ENCODE measurements at regions not wholly inside any gene's neighbourhood (a gene's known extent, or its start where the extent isn't known, plus 50 kb on each side); places are given as distances from the start of the nearest gene placed in this dataset.

DNA sequence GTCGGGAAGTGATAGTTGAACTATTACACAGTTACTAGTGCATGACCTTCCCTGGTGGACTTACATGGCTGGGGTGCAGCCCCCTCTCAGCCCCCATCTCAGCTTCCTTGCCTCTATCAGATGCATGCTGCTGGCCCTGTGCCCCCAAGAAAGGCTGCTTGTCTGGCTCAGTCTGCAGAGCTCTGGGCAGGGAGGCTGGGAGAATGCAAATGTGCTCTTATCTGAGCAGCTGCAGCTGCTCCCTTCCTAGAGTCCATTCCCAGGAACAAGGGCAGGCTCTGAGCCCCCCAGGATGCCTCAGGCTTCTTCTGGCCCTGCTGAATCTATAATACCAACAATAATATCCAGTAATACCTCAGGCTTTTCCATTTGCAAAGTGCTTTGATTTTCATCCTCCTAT is 218.1 kb upstream of the SRRM4 start:
- TF ChIP-seq, protein P1, sequence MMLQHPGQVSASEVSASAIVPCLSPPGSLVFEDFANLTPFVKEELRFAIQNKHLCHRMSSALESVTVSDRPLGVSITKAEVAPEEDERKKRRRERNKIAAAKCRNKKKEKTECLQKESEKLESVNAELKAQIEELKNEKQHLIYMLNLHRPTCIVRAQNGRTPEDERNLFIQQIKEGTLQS (IDR thresholded peaks at IDR 0.05): no peak
- TF ChIP-seq JUND (IDR thresholded peaks at IDR 0.05): no peak
- TF ChIP-seq, protein P2, sequence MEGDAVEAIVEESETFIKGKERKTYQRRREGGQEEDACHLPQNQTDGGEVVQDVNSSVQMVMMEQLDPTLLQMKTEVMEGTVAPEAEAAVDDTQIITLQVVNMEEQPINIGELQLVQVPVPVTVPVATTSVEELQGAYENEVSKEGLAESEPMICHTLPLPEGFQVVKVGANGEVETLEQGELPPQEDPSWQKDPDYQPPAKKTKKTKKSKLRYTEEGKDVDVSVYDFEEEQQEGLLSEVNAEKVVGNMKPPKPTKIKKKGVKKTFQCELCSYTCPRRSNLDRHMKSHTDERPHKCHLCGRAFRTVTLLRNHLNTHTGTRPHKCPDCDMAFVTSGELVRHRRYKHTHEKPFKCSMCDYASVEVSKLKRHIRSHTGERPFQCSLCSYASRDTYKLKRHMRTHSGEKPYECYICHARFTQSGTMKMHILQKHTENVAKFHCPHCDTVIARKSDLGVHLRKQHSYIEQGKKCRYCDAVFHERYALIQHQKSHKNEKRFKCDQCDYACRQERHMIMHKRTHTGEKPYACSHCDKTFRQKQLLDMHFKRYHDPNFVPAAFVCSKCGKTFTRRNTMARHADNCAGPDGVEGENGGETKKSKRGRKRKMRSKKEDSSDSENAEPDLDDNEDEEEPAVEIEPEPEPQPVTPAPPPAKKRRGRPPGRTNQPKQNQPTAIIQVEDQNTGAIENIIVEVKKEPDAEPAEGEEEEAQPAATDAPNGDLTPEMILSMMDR (IDR thresholded peaks at IDR 0.05 in 2 of 3, conservative IDR thresholded peaks at IDR 0.05 in 1 of 3; ENCODE audit: borderline replicate concordance in 1 of 3, insufficient read depth in 1 of 3, low read depth in 2 of 3, low read length in 2 of 3): no peak
- no peak for TF ChIP-seq ZNF274 (IDR thresholded peaks at IDR 0.05; ENCODE audit: low read depth, low read length)
- TF ChIP-seq EZH2phosphoT487 (IDR thresholded peaks at IDR 0.05; ENCODE audit: borderline replicate concordance): no peak
- no peak for TF ChIP-seq SP1 (IDR thresholded peaks at IDR 0.05; ENCODE audit: low read depth)
- TF ChIP-seq CBX3 (IDR thresholded peaks at IDR 0.05; ENCODE audit: low read depth): no peak
- no peak for TF ChIP-seq SRF (IDR thresholded peaks at IDR 0.05; ENCODE audit: low read depth)
- no peak for TF ChIP-seq EZH2 (IDR thresholded peaks at IDR 0.05)

All from HCT116 (cell line).